ENCODE measurements at regions not wholly inside any gene's neighbourhood (a gene's known extent, or its start where the extent isn't known, plus 50 kb on each side); places are given as distances from the start of the nearest gene placed in this dataset.

GRCh38 chr5:155897761-155898160, 429.2 kb upstream of the SGCD start:
- TF ChIP-seq CTCF (IDR thresholded peaks at IDR 0.05 in 4 of 5, conservative IDR thresholded peaks at IDR 0.05 in 1 of 5) (no peak), POLR2A (IDR thresholded peaks at IDR 0.05) (no peak)

Measured in gastrocnemius medialis (tissue), 4 donors.